Gastrocnemius medialis (tissue), 4 donors: ENCODE measurements at regions not wholly inside any gene's neighbourhood (a gene's known extent, or its start where the extent isn't known, plus 50 kb on each side); places are given as distances from the start of the nearest gene placed in this dataset.

Experiments used
- CTCF ChIP-seq, 5 experiments: fragments of 450-650 bp in 3 of 5; fragments of 200-600 bp in 2 of 5; sonication (generic) in 2 of 5; IDR thresholded peaks in 4 of 5; conservative IDR thresholded peaks in 1 of 5; 1 replicate in 4 of 5; 2 replicates in 1 of 5; pipeline ENCODE4 v1.5.1; 2016 to 2019; ENCODE audit warnings: antibody characterized with exemption in 5 of 5, mild to moderate bottlenecking in 3 of 5, moderate library complexity in 3 of 5
- POLR2A ChIP-seq, 2 donors: fragments of 450-650 bp; IDR thresholded peaks; one replicate each; pipeline ENCODE4 v1.6.1; 2017; ENCODE audit warnings: antibody characterized with exemption in 2 of 2, mild to moderate bottlenecking in 2 of 2, moderate library complexity in 2 of 2

- TF ChIP-seq CTCF (IDR thresholded peaks at IDR 0.05 in 4 of 5, conservative IDR thresholded peaks at IDR 0.05 in 1 of 5) (no peak), POLR2A (IDR thresholded peaks at IDR 0.05) (no peak)
Measured at GRCh38 chr20:22308934-22309333, 275.4 kb downstream of the FOXA2 start.
